GM19238 (cell line): ENCODE measurements at regions not wholly inside any gene's neighbourhood (a gene's known extent, or its start where the extent isn't known, plus 50 kb on each side); places are given as distances from the start of the nearest gene placed in this dataset.

Experiments
- DNase-seq: peaks from one replicate; pipeline ENCODE4 v3.0.0; 2011; ENCODE audit warnings: low spot score; ENCODE audit not compliant: insufficient read length

DNA sequence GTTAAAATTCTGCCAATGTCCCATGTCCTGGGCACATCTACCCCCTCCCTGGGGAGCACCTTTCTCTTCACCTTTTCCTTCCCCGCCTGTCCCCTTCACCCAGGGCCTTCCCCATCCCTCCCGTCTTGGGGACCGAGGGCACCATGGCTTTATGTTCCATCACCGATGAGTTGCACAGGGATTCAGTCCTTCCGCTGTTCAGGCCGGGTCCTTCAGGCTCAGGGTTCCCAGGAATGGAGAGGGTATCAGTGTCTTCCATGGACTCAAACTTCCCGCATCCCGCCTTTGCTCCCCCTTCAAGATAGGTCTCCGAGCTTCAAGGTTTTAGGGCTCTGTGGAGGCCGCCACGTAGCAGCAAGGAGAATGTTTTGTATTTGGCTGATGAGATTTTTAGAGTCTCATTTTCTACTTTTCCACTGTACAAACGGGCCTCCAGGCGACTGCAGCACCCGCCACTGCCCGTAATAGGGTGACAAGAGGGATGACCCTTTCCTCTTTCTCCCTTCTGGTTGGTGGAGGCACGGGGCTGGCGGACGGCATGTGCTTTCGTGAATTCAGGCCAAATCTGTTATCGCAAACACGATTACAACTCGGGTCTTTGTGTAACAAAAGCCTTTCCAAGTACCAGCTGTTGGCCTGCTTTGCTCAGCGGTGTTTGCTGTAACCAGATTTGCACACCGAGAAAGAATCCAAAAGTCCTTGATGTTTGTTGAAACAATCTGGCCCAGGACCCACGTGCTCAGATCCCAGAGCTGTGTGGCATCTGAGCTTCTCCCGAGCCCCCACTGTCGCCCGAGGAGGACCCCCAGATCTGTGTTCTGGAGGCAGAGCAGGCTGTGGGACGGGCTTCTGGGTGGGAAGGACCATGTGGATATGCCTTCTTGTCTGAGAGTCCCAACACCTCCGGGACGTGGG is 236.3 kb downstream of the SEC14L1 start:
- no peak for DNase-seq

DNA sequence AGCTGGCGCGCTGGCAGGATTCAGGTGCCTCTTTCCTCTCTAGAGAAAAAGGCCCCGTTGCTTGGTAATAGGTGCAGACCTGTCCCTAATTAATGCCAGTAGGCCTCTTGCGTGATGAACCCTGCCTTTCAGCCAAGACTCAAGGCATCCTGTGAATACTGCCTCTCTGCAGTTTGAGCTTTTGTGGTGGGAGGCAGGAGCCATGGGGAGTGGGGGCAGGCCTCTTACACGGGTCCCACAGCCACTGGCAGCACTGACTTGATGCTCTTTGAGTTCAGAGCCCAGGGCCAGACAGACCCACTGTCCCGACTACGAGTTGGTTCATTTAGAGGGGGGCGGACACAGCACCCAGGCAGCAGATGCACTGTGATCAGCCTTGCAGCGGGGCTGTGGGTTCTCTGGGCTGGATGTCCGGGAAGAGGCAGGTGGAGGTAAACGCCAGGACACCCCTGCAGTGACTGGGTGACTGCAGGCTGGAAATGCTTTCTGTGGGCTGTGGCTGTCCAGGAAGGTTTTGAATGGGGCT is 237.0 kb downstream of the SEC14L1 start:
- no peak for DNase-seq

DNA sequence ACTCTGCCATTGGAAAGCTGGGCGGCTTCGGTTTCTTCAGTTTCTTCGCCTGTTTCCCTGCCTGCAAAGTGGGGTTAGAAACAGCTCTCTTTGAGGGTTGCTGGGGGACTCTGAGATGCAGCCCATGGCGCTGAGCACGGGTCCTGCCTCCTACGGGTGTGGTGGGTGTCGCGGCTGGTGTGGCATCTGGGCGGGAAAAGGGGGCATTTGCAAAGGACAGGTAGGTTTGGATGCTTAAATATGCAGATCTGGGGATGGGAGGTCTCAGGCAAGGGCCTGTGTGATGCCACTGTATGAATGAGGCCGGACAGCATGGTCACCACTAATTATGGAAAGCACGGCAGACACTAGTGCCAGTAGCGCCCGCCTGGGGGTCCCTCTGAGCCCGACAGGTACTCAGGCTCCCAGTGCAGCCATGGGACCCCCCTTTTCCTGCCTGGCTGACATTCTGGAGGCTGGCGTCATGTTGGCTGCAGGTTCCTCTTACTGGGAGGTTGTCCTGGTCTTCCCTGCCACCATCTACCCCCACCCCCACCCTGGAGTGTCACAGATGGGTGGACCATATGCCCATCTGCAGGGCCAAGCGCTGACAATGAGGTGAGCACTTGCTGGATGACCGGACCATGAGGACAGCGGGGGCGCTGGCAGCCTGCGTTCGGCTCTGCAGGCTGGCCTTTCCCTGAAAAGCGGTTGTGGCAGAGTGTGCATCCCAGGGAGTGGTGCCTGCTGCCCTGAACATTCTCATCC is 237.7 kb downstream of the SEC14L1 start:
- DNase-seq = no peak

DNA sequence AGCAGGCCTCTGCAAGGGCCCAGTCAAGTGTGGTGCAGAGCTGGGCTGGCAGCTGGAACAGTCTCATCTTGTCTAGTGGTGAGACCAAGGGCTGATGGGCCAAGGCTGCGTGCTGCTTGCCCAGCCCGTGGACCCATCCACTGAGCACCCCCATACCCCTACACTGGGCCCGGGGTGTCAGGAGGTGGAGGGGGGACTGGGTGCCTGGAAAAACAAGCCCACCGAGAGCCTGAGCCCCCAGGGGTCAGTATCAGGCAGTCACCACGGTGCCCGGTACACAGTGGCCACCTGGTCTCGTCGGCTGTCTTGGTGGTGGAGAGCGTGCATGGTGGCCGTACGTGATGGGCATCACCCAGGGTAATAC is 238.3 kb downstream of the SEC14L1 start:
- DNase-seq = no peak

DNA sequence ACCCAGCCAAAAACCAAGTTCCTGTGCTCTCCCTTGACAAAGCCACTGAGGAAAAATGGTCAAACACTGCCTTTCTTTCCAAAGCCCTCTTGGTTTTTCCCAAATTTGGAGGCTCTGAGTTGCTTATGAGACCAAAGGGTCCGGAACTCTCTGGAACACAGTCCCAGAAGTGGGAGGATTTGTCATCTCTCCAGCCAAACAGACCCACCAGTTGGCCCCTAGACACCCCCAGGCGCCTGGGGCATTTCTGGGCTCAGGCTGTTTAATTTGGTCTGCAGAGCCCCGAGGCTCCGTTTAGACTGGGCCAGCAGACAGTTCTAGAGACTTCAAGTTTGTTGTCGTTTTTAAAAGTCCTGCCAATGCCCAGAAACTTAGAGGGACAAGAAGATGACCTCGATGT is 239.1 kb downstream of the SEC14L1 start:
- DNase-seq = no peak

DNA sequence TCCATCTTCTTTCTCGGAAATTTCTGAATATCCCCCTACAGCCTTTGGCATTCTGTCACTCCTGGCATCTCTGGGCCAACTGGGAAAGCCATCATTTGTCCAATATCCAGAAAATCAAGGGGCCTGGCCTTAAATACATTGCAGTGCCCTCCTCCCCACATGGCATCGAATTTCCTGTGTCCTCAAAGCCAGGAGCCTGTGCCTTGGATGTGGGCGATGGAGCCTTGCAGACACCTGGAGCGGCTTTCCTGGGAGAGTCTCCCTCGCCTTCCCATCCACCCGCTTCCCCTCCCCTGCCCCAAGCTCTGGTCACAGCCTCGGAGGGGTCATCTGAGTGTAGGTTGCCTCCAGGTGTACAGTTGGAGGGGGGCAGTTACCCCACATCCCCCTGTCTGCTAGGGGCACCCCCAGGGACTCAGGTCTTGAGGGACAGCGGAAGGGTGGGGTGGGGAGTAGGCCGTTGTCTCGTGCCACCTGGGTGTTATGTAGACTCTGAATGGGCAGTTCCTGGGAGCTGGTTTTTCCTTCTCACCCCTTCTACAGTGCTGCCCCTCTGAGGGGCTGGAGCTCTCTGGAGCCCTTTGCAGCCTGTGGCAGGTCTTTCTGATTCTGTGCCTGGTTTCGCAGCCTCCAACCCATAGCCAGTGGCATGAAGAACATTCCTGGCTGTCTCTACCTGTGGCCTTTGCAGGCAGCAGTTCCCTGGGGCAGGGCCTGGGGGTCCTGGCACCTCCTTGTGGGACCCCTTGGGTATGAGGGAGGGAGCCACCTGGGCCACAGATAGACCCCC is 239.8 kb downstream of the SEC14L1 start:
- DNase-seq = no peak

DNA sequence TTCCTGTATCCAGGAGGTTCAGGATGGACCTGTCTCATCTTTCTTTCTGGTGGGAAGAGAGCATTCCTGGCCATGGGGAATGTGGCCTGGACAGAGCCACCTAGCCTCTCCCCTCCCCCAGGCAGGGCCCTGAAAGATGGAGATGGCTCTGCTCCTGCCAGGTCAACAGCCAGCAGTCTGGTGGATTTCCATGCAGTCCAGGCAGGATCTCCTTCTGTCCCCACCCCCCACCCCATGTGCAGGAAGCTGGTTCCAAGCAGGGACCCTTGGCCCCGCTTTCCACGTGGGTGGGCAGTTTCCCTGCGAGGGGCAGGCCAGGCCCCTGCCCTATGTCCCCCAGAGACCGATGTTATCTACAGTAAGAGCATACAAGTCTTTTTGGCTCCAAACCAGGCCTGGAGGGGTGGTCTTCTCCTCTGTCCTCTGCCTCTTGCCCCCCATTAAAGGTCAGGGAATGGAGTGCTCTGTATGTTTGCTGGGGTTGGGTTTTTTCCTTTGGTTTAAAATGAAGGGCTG is 240.5 kb downstream of the SEC14L1 start:
- DNase-seq = no peak

DNA sequence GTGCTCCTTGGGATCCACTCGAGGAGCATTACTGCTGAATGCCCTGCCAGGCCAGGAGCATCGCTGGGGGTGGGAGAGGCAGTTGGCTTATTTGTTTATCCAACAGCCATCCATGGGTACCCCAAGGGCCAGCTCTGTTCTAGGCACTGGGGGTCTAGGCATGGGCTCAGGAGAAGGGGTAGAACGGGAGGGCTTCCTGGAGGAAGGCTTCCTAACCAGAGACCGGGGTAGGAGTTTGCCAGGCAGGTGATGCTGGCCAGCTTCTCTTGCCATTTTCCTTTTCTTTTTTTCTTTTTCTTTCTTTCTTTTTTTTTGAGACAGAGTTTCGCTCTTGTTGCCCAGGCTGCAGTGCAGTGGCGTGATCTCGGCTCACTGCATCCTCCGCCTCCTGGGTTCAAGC is 241.0 kb downstream of the SEC14L1 start:
- DNase-seq = no peak

DNA sequence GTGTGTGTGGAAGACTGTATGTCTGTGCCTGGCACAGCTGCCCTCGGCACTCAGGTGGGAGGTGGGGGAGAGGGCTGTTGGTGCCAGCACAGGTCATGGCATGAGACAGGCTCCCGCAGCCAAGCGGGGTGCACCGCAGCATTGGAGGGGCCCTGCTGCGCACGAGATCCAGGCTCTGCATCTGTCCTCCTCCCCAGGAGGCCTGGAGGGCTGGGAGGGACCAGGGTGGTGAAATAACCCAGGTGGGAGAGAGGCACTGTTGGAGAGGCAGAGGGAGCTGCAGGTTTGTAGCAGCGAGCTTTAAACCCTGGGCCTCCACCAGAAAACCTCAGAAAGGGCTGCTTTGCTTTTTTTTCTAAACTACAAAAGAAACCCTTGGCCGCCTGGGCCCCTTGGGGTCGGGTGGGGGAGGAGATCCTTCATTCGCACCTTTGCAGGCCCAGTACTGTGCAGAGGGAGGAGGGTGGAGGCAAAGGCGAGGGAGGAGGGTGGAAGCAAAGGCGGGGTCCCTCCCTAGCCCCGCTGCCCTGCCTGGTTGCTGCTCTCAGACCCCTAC is 241.7 kb downstream of the SEC14L1 start:
- DNase-seq = no peak

DNA sequence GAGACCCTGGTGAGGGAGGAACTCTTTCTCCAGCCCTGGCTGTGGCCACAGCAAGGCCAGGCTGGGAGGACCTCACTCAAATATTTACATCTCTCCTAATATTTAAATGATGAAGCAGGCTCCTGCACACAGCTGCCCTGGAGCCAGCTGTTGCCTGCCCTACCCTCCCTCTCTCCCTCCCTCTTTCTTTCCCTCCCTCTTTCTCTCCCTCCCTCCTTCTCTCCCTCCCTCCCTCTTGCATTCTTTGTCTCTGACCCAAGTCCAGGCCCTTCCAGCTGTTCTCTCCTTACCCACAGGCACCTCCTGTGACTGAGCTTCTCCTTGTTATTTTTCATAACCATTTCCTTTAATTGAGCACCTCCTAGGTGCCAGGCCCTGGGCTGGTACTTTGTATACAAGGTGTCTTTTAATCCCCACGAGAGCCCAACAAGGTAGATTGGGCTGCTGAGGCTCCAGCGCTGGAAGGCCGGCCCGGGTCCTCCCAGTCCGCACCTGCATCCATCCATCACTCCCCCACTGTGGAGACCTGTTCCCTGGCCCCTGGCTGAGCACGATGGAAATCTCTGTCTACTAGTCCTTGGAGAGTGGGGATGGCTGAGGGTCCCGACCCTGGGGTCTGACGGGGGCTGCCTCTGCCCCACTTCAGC is 242.3 kb downstream of the SEC14L1 start:
- no peak for DNase-seq

DNA sequence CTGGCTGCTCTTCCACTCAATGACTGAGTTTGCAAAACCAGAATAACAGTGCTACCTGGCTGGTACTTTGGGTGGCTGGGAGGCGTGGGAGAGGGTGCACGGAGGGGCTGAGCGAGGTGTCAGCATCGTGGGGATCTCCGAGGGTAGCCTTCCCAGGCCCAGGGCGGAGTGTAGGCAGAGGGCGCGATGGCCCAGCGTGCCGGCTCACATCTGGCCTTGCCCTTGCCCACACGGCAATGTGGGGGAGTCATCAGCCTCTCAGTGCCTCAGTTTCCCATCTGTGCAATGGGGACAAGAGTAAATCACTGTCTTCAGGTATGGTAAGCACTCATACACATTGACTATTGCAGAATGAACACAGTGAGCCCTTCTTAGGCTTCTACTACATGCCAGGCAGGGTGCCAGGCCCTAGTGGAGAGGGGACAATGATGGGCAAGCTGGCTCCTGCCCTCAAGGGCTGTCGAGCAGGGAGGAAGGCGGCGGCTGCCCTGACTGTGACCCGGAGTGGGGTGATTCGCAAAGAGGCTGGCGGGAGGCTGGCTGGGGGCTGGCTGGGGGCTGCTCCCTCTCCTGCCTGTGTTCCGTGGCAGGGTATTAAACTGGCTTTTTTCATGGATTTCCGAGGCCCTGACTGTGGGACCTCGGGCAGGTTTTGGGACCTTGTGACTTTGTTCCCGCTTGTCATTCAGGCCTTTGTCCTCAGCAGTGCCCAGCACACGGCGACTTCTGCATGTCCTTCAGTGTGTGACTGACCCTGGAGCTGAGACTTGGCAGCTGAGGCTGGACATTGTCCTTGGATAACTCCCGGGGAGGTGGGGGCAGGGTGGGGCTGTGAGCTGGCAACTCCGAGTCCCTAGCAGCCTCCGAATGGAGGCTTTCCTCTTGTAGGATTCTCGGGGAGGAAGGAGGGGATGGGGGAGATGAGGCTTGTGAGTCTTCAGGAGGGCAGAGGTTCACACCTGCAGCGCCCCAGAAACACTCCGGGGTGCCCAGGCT is 243.1 kb downstream of the SEC14L1 start:
- DNase-seq = no peak

DNA sequence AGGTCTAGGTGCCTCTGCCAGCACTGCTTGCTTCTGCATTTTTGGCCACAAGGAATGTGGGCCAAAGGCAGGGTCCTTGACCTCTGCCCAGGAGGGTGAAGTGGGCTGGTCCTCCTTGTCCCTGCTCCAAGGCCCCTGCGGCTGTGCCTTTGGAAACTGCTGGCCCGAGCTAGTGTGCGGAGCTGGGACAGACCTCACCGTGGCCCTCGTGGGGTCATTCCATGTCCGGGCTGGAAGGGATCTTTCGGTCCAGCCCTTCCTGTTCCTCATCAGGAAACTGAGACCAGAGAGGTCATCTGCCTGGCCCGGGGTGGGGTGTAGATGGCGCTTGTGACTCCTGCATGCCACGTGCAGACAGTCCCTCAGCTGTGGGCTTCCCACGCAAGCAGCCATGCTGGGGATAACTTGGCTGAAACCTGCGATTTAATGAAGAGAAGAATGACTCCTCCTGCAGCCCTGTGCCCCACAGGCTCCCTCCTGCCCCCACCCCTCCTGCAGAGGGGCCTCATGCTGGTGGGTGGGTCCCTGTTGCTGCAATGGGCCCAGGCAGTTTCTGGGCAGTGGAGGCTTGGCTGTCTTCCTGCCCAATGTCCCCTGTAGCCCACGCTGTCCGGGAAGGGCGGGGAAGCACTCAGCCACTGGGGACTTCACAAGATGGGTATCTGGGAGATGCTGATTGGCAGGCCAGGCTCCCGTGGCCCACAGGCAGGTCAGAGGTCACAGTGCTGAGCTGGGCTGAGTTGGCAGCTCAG is 245.2 kb downstream of the SEC14L1 start:
- DNase-seq = no peak

DNA sequence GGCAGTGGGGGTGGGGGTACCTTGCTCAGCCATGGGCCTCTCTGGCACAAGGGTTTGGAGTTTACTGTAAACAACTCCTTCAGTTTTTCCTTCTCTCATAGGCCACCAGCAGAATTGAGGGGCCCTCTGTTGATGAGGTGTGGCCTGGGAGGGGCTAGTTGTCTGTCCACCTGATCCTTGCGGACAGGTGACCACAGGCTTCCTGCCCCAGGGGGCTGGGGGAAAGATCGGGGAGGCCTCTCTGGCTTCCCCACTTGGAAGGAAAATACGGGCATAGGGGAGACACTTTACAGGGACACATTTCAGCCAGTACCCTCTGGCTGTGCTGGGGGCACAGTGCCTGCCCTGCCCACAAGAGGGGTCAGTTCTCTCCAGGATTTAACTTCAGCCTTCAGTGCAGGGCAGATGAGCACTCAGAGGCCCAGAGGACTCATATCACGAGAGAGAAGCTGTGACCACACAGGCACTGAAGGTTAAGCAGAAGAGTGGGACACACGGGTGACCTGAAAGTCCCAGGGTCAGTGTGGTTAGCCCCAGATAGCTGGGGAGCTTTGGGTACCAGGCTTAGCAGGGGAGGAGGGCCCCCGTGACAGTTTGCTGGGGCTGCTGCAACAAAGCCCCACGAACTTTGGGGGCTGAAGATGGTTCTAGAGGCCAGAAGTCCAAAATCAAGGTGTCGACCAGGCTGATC is 245.9 kb downstream of the SEC14L1 start:
- no peak for DNase-seq

DNA sequence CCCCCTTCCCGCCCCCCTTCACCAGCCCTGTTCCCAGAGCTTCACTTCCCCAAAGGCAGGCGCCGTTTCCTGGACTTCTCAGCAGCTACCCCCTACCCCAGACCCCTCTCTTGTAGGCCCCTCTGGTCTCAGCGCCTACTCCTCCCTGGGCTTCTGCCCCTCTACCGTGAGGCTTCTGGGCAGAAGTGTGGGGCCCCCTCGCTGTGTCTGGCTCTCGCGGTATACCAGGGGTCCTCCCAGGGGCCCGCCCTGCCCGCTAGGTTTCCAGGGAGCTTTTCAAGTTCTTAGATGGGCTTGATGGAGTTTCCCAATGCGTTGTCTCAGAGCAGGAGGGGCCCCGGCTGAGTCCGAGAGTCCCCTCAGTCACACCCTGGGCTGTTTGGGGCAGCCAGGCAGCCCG is 247.1 kb downstream of the SEC14L1 start:
- no peak for DNase-seq

DNA sequence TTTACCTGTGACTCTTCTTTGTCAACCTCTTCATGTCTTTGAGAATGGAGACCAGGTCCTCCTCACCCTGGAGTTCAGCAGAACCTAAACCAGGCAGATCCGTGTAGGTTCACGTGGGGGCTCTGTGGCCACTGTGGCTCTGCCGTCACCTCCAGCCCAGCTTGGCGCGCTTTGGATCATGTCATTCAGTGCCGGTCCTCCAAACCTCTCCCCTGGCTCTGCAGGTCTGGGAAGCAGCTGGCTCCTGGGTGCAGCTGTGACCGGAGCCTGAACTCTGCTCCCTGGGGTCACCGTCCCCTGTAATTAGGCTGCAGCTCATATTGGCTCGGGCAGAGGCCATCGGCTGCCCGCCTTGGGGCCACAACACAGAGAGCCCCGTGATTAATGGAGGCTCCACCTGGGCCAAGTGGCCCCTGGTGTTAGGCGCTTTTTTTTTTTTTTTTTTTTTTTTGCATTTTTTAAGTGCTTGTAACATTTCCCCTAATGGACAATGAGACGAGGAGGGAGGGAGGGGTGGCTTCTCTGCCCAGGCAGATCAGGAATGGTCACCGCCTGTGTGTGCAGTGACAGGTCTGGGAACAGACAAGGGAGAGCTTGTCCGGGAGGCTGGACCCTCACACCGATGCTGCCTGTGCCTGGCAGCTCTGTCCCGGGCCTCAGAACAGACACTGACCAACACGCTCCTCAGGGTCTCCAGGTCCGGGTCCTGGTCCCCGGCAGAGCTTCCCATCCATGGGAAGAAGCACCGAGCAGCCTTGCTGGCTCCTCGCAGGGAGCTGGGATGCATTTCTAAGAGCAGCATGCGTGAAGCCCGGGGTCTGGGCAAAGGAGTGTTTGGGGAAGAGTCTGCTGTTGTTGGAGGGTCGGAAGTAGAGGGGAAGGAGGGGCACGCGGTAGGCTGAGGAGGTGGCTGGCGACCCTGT is 247.9 kb downstream of the SEC14L1 start:
- DNase-seq = no peak

DNA sequence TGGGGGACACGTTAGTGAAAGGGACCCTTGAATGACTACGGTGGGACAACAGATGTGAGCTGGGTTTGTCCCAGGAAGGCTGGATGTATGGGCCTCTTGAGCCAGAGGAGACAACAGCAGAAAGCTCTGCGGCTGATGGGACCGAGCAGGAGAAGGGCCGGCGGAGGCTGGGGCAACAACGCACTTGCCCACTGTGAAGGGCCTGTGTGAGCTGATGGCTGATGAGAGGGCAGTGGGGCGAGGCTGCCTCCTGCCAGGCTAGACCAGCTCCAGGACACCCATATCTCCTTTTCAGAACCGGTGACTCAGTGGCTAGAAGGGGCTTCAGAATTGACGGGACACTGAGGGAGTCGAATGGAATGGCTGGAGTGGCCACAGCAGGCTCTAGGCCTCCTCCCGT is 250.1 kb downstream of the SEC14L1 start:
- DNase-seq = no peak
